ENCODE measurements at regions not wholly inside any gene's neighbourhood (a gene's known extent, or its start where the extent isn't known, plus 50 kb on each side); places are given as distances from the start of the nearest gene placed in this dataset.

DNA sequence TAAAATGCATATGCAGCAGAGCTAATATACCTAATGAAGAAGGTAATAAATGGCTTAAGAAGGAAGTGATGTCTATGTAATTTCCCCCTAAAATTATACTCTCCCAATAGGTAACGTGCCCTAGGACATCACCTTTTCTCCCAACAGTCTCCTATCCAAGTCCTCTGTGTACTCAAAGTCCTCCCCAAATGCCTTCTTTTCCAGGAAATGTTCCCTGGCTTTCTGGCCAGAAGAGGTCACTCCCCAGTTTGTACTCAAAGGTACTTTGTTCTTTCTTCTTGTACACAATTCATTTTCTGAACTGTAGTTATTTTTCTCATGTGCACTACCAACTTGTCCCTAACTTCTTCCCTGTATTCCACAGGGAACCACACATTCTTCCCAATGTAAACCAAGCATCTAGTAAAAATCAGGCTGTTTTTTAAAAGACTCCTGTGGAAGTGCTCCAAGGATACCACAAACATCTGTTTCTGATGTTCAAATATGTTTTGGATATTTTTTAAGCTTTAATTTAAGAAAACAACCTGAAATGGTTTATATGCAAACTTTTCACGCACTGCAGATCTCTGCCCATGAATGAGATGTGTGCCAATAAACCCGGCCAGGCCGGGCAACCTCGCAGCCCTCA lies 262.3 kb upstream of the KLF14 start:
- DNase-seq (ENCODE audit: low read depth) = no peak

DNA sequence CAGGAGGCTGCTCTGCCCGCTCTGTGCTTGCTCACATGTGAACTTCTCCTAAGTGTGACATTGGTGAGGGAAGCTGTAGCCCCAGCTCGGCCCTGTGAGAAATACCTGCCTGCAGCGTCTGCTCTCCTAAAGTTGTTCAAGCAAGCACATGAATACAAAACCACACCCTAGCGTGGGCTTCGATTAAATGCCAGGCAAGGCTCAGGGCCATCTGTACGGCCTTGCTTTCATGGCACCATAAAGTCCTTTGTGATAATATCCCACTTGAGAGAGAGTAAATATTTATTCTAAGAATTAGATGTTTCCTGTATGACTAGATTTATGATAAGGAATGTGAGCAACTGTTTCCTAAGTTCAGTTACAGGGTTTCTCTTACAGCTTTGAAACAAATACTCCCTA lies 262.8 kb upstream of the KLF14 start:
- DNase-seq (ENCODE audit: low read depth) = no peak

DNA sequence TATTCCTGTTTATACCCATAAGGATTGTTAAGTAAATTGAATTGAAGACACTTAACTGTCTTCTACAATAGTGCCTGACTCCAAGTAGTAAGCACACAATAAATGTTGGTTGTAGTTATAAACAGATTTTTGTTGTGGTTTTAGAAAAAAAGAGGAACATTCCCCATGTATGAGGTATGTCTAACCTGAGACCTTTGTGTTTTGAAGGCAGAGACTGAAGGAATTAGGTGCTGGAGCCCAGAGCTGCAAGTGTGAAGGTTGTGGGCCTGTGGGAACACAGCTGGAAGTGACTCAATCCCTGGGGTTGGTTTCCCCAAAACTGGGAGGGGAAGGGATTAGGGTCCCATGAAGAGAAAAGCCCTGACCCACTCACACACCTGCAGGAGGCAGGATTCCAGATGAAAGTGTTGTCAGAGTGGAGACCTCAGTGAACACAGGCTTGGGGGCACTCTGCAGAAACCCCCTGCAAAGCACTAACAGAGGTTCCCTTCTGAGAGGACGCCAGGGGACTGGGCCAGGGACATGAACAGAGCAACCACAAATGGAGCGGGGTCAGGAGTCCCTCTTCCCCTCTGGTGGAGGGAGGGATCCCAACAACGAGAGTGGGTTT lies 265.1 kb upstream of the KLF14 start:
- no peak for DNase-seq (ENCODE audit: low read depth)

- DNase-seq (ENCODE audit: low read depth) = no peak
Measured at GRCh38 chr7:130999926-131000325, 265.9 kb upstream of the KLF14 start.

GRCh38 chr7:131000389-131000788 lies 266.4 kb upstream of the KLF14 start:
- DNase-seq (ENCODE audit: low read depth) = no peak

DNA sequence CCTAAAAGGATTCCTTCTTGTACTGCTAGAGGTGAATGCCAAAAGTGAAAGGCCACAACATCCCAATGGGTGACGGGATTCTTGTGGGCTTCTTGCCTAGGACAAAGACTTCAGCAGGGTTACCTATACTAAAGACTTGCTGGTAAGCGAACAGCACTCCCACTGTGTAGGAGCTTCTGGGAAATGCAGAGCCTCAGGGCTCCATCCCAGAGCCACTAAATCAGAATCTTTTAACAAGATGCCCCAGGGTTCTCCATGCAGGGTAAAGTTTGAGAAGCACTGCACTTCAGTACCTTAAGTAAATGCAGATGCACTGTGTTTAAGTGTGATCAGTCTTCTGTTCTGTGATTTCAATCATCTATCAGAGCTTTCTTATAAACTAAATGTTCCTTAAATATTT lies 266.9 kb upstream of the KLF14 start:
- no peak for DNase-seq (ENCODE audit: low read depth)

- DNase-seq (ENCODE audit: low read depth) = no peak
Measured at GRCh38 chr7:131002600-131002999, 268.6 kb upstream of the KLF14 start.

DNA sequence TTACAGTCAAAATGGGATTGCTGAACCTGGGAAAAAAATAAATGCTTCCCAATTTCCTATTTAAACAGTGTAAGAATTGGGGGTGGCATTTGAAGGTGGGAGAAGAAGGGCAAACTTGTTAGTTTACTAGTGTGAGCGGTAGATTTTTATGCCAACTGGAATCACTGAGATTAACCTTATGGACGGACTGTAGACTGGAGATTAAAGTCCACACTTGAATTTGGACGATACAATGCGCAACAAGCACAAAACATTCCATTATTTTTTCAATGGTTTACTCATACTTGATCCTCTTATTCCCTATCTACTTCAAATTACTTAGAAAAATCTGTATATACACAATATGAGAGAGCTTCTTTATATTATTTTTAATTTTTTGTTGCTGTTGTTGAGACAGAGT lies 269.6 kb upstream of the KLF14 start:
- no peak for DNase-seq (ENCODE audit: low read depth)

GRCh38 chr7:131004371-131004770 lies 270.4 kb upstream of the KLF14 start:
- DNase-seq (ENCODE audit: low read depth) = no peak

DNA sequence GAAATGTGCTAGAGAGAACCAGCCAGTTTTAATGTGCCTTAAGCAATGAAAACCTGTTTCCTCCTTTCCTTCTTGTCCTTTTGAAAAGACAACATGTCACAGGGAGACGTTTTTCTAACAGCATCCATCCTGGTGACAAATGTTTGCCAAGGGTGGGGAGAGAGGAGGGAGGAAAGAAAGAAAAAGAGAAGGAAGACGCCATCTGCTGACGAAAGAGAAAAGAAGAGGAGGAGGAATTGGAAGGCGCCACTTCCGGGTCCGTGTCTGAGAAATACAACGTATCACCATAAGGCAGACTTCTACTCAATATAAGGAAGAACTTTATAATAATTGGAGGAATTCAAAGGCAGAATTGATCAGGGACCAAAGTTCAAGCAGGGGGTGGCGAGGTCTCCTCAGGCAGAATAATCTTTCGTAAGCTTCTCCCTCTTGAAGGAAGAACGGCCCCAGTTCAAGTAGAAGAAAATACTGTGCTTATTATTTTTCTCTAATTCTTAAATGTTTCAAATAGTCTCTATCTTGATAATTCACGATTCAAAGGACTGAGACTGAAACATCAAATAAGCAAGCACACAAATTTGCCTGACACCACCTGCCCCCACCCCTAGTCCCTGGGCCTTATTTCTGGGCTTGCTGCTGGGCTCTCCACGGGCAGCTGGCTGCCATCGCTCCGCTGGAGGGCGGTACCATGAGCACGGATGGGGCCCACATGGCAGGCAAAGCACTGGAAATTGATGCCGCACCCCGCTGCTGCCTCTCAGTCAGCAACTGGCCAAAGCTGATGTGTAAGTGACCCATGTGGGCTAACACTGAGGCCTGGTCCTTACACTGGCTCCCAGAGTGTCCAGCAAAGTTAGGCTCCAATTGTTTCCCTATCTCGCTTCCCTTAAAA lies 273.7 kb upstream of the KLF14 start:
- peak; percentile 51 for DNase-seq (ENCODE audit: low read depth)

GRCh38 chr7:131008840-131009711 lies 275.1 kb upstream of the KLF14 start:
- no peak for DNase-seq (ENCODE audit: low read depth)

DNA sequence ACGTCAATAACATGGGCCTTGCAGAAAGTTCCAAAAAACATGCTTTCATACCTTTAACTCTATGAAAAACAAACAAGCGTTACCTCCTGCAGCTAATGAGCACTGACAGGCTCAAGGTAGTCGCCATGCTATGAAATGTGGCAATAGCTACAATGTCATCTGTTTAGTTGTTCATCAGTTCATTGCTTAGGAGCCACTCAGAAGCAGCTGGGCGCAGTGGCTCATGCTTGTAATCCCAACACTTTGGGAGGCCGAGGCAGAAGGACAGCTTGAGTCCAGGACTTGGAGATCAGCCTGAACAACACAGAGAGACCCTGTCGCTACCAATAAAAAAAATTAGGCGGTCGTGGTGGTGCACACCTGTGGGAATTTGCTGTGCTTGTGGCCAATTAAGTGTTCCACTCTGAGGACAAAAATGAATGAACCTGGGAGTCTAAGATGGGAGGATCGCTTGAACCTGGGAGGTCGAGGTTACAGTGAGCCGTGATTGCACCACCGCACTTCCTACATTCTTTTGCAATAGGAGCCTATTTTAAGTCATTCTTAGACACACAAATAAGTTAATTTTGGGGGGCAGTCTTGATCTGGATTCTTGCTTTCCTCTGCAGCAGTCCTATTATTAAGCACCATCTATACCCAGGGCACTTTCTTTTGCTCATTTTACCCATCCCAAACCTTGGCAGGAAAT lies 276.2 kb upstream of the KLF14 start:
- DNase-seq (ENCODE audit: low read depth) = no peak

GRCh38 chr7:131010717-131011431 lies 276.9 kb upstream of the KLF14 start:
- no peak for DNase-seq (ENCODE audit: low read depth)

GRCh38 chr7:131011432-131011742 lies 277.4 kb upstream of the KLF14 start:
- no peak for DNase-seq (ENCODE audit: low read depth)

DNA sequence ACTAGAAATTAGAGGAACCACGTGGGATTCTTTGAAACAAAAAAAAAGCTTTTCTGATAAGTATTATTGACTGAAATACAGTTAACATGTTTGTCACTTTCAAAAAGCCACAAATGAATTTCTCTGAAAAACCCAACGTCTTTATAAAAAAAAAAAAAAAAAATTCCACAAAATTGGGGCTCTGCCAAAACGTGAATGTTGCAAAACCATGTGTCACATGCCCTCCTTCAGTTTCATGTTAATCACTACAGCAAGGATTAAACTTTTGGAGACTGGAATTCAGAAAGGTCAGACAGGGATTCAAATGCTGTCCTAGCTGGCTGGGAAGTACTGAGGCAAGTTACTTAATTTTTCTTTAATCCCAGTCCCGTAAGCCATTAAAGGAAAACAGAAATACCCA lies 278.0 kb upstream of the KLF14 start:
- no peak for DNase-seq (ENCODE audit: low read depth)

DNA sequence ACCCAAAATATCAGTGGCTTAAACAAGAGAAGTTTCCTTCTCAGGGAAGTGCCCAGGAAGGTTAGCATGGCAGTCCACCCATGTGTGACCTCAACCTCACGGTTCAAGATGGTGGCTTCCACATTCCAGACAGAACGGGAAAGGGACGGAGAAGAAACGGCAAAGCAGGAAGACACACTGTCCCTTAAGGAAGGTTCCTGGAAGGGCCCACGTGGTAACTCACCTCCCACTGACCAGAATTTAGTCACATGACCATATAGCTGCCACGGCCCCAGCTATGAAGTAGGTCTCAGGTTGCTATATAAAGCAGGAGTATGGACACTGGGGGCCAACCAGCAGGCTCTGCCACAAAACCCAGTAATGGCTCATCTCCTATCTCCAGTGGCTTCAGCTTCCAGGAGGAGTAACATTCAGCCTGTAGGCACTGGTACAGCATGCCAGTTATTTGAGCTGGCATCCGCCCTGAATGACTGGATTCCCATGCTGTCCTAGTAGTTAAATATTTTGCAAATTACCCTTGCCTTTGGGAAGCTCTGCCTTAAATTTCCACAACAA lies 278.5 kb upstream of the KLF14 start:
- DNase-seq (ENCODE audit: low read depth) = no peak

GRCh38 chr7:131013716-131014115 lies 279.7 kb upstream of the KLF14 start:
- DNase-seq (ENCODE audit: low read depth) = no peak

GRCh38 chr7:131014906-131015656 lies 281.1 kb upstream of the KLF14 start:
- DNase-seq (ENCODE audit: low read depth) = no peak

DNA sequence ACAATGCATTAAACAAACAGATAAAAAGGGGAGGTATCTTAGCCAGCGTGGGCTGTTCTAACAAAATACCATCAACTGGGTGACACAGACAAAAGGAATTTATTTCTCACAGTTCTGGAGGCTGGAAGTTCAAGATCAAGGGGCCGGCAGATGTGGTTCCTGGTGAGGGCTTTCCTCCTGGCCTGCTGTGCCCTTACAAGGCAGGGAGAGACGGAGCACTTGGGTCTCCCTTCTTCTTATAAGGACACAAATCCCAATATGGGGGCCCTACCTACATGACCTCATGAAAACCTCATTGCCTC lies 281.6 kb upstream of the KLF14 start:
- DNase-seq (ENCODE audit: low read depth) = no peak

DNA sequence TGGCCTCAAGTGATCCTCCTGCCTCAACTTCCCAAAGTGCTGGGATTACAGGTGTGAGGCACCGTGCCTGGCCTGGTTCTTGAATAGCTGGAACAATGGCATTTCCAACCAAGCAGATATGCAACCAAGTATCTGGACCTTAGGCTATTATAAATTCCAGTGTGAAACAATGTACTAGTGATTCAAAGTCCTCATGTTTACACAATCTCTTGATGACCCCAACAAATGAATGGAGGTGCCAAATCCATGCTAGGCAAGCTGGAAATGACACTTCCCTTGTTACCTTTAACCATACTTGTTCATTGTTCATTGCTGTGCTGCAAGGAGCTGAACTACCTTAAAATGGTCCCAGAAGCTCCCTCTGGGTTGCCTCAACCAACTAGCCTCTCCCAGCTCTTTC lies 282.2 kb upstream of the KLF14 start:
- DNase-seq (ENCODE audit: low read depth) = no peak

Measured in T follicular helper cell (primary cell).